GM12864 (cell line): ENCODE measurements at regions not wholly inside any gene's neighbourhood (a gene's known extent, or its start where the extent isn't known, plus 50 kb on each side); places are given as distances from the start of the nearest gene placed in this dataset.

Source experiments
- DNase-seq: peaks from one replicate; pipeline ENCODE4 v3.0.0-alpha.2; 2011; ENCODE audit warnings: low read depth
- H3K4me3 ChIP-seq: 2 replicates; pipeline ENCODE4 v1.5.1; 2011; ENCODE audit warnings: mild to moderate bottlenecking, low read depth, low read length, control low read depth
- CTCF ChIP-seq: IDR thresholded peaks from 2 replicates; pipeline ENCODE4 v1.5.1; 2011; ENCODE audit warnings: low read depth, mild to moderate bottlenecking, moderate library complexity, low read length, control low read depth, inconsistent platforms; ENCODE audit errors: missing control alignments

GRCh38 chr4:120517966-120518365, 404.6 kb downstream of the PRDM5 start:
- no peak overlapping the region for H3K4me3 ChIP-seq
- DNase-seq = peak; percentile 12
- TF ChIP-seq CTCF = no peak

GRCh38 chr4:120509719-120510118, 412.8 kb downstream of the PRDM5 start:
- no peak for TF ChIP-seq CTCF
- no peak overlapping the region for H3K4me3 ChIP-seq
- no peak for DNase-seq

- DNase-seq = no peak
- TF ChIP-seq CTCF = no peak
These were observed 413.3 kb downstream of the PRDM5 start for GRCh38 chr4:120509222-120509621.

GRCh38 chr4:120508036-120508435, 414.5 kb downstream of the PRDM5 start:
- TF ChIP-seq CTCF = no peak
- DNase-seq = no peak
- no peak overlapping the region for H3K4me3 ChIP-seq

More at GRCh38 chr4:120509222-120509621, 413.3 kb downstream of the PRDM5 start:
- H3K4me3 ChIP-seq = no peak overlapping the region

GRCh38 chr4:120506536-120506935, 416.0 kb downstream of the PRDM5 start:
- H3K4me3 ChIP-seq = no peak overlapping the region
- no peak for DNase-seq
- TF ChIP-seq CTCF = no peak

- no peak for DNase-seq
- H3K4me3 ChIP-seq = no peak overlapping the region
- TF ChIP-seq CTCF = no peak
These were observed 423.8 kb downstream of the PRDM5 start for GRCh38 chr4:120498678-120499077.

- no peak overlapping the region for H3K4me3 ChIP-seq
- no peak for TF ChIP-seq CTCF
- DNase-seq = no peak
These were observed 424.8 kb upstream of the MAD2L1 start for GRCh38 chr4:120491481-120491880.
